GM12878 (cell line): ENCODE measurements at regions not wholly inside any gene's neighbourhood (a gene's known extent, or its start where the extent isn't known, plus 50 kb on each side); places are given as distances from the start of the nearest gene placed in this dataset.

ENCODE experiments used
- ATAC-seq: fragments of 200-7000 bp; cut with Tn5 transposase; 3 replicates; pipeline ENCODE4 v1.9.1; 2020; ENCODE audit warnings: mild to moderate bottlenecking, moderate library complexity
- BruUV-seq: library from RNA; stranded (reverse); fragments of 400-500 nt; replicated peaks from 2 replicates; lab custom pipeline; 2021; lab: Mats Ljungman, UMichigan
- CTCF ChIA-PET: fragments of 300-600 bp; sonication (Branson Sonifier 250); formaldehyde crosslinking; extraction: SDS; loops from one replicate; lab custom pipeline; 2021; ENCODE audit warnings: inconsistent platforms; lab: Yijun Ruan, JAX
- POLR2A ChIA-PET: fragments of 350-600 bp; formaldehyde crosslinking; extraction: SDS; loops from one replicate; lab custom pipeline; 2021; ENCODE audit warnings: inconsistent platforms; lab: Charles Lee
- RAD21 ChIA-PET: fragments of 300-600 bp; sonication (Branson Sonifier 250); formaldehyde crosslinking; loops from one replicate; lab custom pipeline; 2023; ENCODE audit warnings: antibody characterized with exemption; ENCODE audit not compliant: unreplicated experiment; lab: Charles Lee
- SMC1A ChIA-PET: fragments of 300-600 bp; sonication (Branson Sonifier 250); formaldehyde crosslinking; loops from one replicate; lab custom pipeline; 2023; ENCODE audit not compliant: unreplicated experiment, uncharacterized antibody; lab: Charles Lee
- DNase-seq: peaks from one replicate; pipeline ENCODE4 v3.0.0-alpha.2; 2011; ENCODE audit warnings: low read depth, low spot score
- FAIRE-seq: peaks from 3 replicates; lab custom pipeline; 2011; peaks lifted over from hg19 to GRCh38; lab: Jason Lieb, UNC
- H2AFZ ChIP-seq: 2 replicates; pipeline ENCODE4 v1.6.0; 2011; ENCODE audit warnings: low read depth, low read length, control low read depth; ENCODE audit not compliant: control insufficient read depth
- H3K27ac ChIP-seq: 2 replicates; pipeline ENCODE4 v1.5.1; 2011; ENCODE audit warnings: control low read depth; ENCODE audit not compliant: control insufficient read depth, insufficient read depth
- H3K27me3 ChIP-seq, 2 experiments: replicated peaks in 1 of 2; 2 replicates each; pipeline versions ENCODE4 v1.6.0 to v1.6.1; 2011; ENCODE audit warnings: low read length in 1 of 2; ENCODE audit not compliant: control insufficient read depth in 2 of 2, insufficient read depth in 2 of 2
- H3K36me3 ChIP-seq, 2 experiments: 2 replicates each; pipeline ENCODE4 v1.5.1; 2011; ENCODE audit warnings: low read length in 1 of 2; ENCODE audit not compliant: control insufficient read depth in 2 of 2, insufficient read depth in 2 of 2
- H3K4me1 ChIP-seq: 2 replicates; pipeline ENCODE4 v1.6.1; 2011; ENCODE audit warnings: mild to moderate bottlenecking, low read length, moderate library complexity, mixed read lengths; ENCODE audit not compliant: control insufficient read depth, insufficient read depth
- H3K4me2 ChIP-seq: 2 replicates; pipeline ENCODE4 v1.6.0; 2011; ENCODE audit warnings: control low read depth; ENCODE audit not compliant: control insufficient read depth, insufficient read depth
- H3K4me3 ChIP-seq: fragments of 200-600 bp; sonication (generic); 2 replicates; pipeline ENCODE4 v1.5.1; 2016
- H3K79me2 ChIP-seq: 2 replicates; pipeline ENCODE4 v1.6.0; 2011; ENCODE audit warnings: low read length; ENCODE audit not compliant: control insufficient read depth, insufficient read depth
- H3K9ac ChIP-seq: 2 replicates; pipeline ENCODE4 v1.8.0; 2011; ENCODE audit warnings: low read length, control low read depth, mixed read lengths; ENCODE audit not compliant: control insufficient read depth, insufficient read depth
- H3K9me3 ChIP-seq: replicated peaks from 3 replicates; pipeline ENCODE4 v1.5.1; 2011; ENCODE audit warnings: mild to moderate bottlenecking, low read length; ENCODE audit not compliant: control insufficient read depth, insufficient read depth
- H4K20me1 ChIP-seq: 2 replicates; pipeline ENCODE4 v1.6.0; 2011; ENCODE audit not compliant: control insufficient read depth, insufficient read depth
- ATF7 ChIP-seq: fragments of 450-650 bp; IDR thresholded peaks from 2 replicates; pipeline ENCODE4 v1.6.1; 2016; ENCODE audit warnings: low read depth, mild to moderate bottlenecking
- DPF2 ChIP-seq: fragments of 450-650 bp; IDR thresholded peaks from 2 replicates; pipeline ENCODE4 v1.6.1; 2017; ENCODE audit warnings: mild to moderate bottlenecking
- MTA3 ChIP-seq: IDR thresholded peaks from 2 replicates; pipeline ENCODE4 v1.6.1; 2012; ENCODE audit warnings: low read length, inconsistent platforms, borderline replicate concordance
- PKNOX1 ChIP-seq: fragments of 450-650 bp; IDR thresholded peaks from 2 replicates; pipeline ENCODE4 v1.6.1; 2016; ENCODE audit warnings: mild to moderate bottlenecking
- RAD51 ChIP-seq: fragments of 450-650 bp; IDR thresholded peaks from 2 replicates; pipeline ENCODE4 v1.6.1; 2016; ENCODE audit warnings: moderate library complexity, mild to moderate bottlenecking, inconsistent platforms
- RCOR1 ChIP-seq: conservative IDR thresholded peaks from 2 replicates; pipeline ENCODE4 v1.6.1; 2012; ENCODE audit warnings: low read depth, low read length, improper control_type of control experiment
- RUNX3 ChIP-seq: IDR thresholded peaks from 2 replicates; pipeline ENCODE4 v1.6.1; 2012; ENCODE audit warnings: low read length, inconsistent platforms
- SKIL ChIP-seq: fragments of 450-650 bp; IDR thresholded peaks from 2 replicates; pipeline ENCODE4 v1.6.1; 2017; ENCODE audit warnings: mild to moderate bottlenecking, low read depth, inconsistent platforms; ENCODE audit not compliant: poor library complexity, severe bottlenecking
- SMAD5 ChIP-seq: IDR thresholded peaks from 2 replicates; pipeline ENCODE4 v1.6.1; 2016; ENCODE audit warnings: antibody characterized with exemption, low read depth
- SMARCA5 ChIP-seq: fragments of 450-650 bp; IDR thresholded peaks from 2 replicates; pipeline ENCODE4 v1.6.1; 2017; ENCODE audit warnings: mild to moderate bottlenecking
- TAF1 ChIP-seq: IDR thresholded peaks from 2 replicates; pipeline ENCODE4 v1.6.1; 2011; ENCODE audit warnings: mild to moderate bottlenecking, low read depth, low read length, borderline replicate concordance
- TCF12 ChIP-seq: IDR thresholded peaks from 2 replicates; pipeline ENCODE4 v1.6.1; 2011; ENCODE audit warnings: low read depth, mild to moderate bottlenecking, low read length
- ZBTB11 ChIP-seq: fragments of 450-650 bp; formaldehyde crosslinking; IDR thresholded peaks from 2 replicates; pipeline ENCODE4 v1.5.0; 2022; ENCODE audit warnings: mild to moderate bottlenecking, missing genetic modification characterization
- WGBS: methylation state at CpG from one replicate; pipeline ENCODE4 v1.1.6; 2016; ENCODE audit warnings: low lambda C conversion rate; ENCODE audit not compliant: insufficient replicate concordance, insufficient coverage; ENCODE audit errors: missing lambda C conversion rate; 5-methylcytosine and 5-hydroxymethylcytosine counted together
- in situ Hi-C: fragments of 300-500 bp; cut with MboI; formaldehyde crosslinking; loops from 9 replicates; pipeline ENCODE4 v1.14.3; 2018; ENCODE audit warnings: mixed read lengths
- intact Hi-C: fragments of 100-400 bp; cut with micrococcal nuclease; formaldehyde crosslinking; loops from one replicate; pipeline ENCODE4 v1.14.2; 2022; ENCODE audit not compliant: unreplicated experiment

- DNase-seq (no peak), ATAC-seq (no peak), FAIRE-seq (no peak)
- ChIA-PET CTCF (interaction anchor here (0.6 kb wide), 1 partner anchor 501 kb away, joined by 3 read pairs; no protein-coding TSS in a partner anchor), SMC1A (interaction anchor here (0.8 to 1.1 kb wide), 2 partner anchors 10 to 12 kb away, joined by 3 read pairs; no protein-coding TSS in a partner anchor), RAD21 (no interaction called here)
- H3K9me3 ChIP-seq = no peaks in the 10 kb centered on the region
- H3K79me2 ChIP-seq = no peaks in the 10 kb centered on the region
- no peaks in the 10 kb centered on the region for H3K4me1 ChIP-seq
- in situ Hi-C loops = no loop called here
- 44% methylated on average over 3 of the region's 3 CpGs for WGBS
- H3K27ac ChIP-seq = no peak overlapping the region
- no TSS peak for BruUV-seq
- no peaks in the 10 kb centered on the region for H4K20me1 ChIP-seq
- no peak overlapping the region for H3K9ac ChIP-seq
- no peaks in the 10 kb centered on the region for H3K36me3 ChIP-seq
- no peaks in the 10 kb centered on the region for H3K27me3 ChIP-seq
- intact Hi-C loops = no loop called here
- H3K4me3 ChIP-seq = no peak overlapping the region
- H2AFZ ChIP-seq = no peak overlapping the region
- TF ChIP-seq ATF7 = no peak
- no peak for TF ChIP-seq ZBTB11 (CRISPR knock-in tag)
- no peak for TF ChIP-seq RCOR1
- TF ChIP-seq RAD51 = no peak
- TF ChIP-seq, all 136 proteins: peak for 0
- H3K4me2 ChIP-seq = no peak overlapping the region
- POLR2A ChIA-PET = no interaction called here
These were observed 490.9 kb downstream of the KLF5 start for GRCh38 chr13:73549717-73550116.

- intact Hi-C loops (no loop called here), in situ Hi-C loops (no loop called here)
- Histone ChIP-seq H3K36me3 (no peaks in the 10 kb centered on the region), H3K27me3 (no peaks in the 10 kb centered on the region), H2AFZ (no peak overlapping the region), H3K9ac (no peak overlapping the region), H3K4me1 (no peaks in the 10 kb centered on the region), H3K4me3 (no peak overlapping the region), H3K79me2 (no peaks in the 10 kb centered on the region), H3K9me3 (no peaks in the 10 kb centered on the region), H4K20me1 (no peaks in the 10 kb centered on the region), H3K4me2 (no peak overlapping the region), H3K27ac (no peak overlapping the region)
- CTCF ChIA-PET = no interaction called here
- SMC1A ChIA-PET = interaction anchor here (0.7 to 1.4 kb wide), 2 partner anchors 18 to 592 kb away, joined by 3 to 4 read pairs; no protein-coding TSS in a partner anchor
- RAD21 ChIA-PET = no interaction called here
- DNase-seq (no peak), FAIRE-seq (no peak), ATAC-seq (no peak)
- POLR2A ChIA-PET = no interaction called here
- BruUV-seq = no TSS peak
- 13% methylated on average over 2 of the region's 2 CpGs for WGBS
- TF ChIP-seq MTA3 (no peak), SMAD5 (no peak), PKNOX1 (no peak), TAF1 (no peak), RUNX3 (no peak), TCF12 (no peak), ATF7 (no peak), DPF2 (no peak), SKIL (no peak), SMARCA5 (no peak)
These were observed 489.6 kb downstream of the KLF5 start for GRCh38 chr13:73548449-73548848.
